Left renal pelvis (tissue), 4 donors: ENCODE measurements at regions not wholly inside any gene's neighbourhood (a gene's known extent, or its start where the extent isn't known, plus 50 kb on each side); places are given as distances from the start of the nearest gene placed in this dataset.
"Not testable (repeated sequence)": the region's sequence is repeated elsewhere in the genome, so short reads cannot be mapped to it uniquely, and the experiment has no call there.

Experiments
- DNase-seq, 4 donors: peaks; one replicate each; pipeline ENCODE4 v3.0.0-alpha.2; 2013; ENCODE audit warnings: low read depth in 4 of 4, low spot score in 3 of 4

DNA sequence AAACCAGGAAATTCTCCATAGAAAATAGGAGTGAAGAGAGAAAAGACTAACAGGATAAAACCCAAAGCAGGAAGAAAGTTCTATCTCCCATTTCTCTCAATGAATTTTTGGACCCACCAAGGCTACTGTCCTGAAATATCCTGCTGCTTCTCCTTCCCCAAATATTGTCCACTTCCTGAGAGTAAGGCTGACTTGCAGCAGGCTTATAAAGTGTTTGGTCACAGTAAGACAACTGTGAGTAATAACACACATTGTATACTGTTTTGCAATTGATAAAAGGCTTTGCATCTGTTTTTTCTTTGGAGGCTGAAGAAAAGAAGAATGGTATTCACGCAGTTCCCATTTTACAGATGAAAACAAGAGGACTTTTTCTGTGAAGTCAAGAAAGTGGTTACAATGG, 52.8 kb downstream of the FOXD4L6 start:
- DNase-seq = not testable (repeated sequence)

DNA sequence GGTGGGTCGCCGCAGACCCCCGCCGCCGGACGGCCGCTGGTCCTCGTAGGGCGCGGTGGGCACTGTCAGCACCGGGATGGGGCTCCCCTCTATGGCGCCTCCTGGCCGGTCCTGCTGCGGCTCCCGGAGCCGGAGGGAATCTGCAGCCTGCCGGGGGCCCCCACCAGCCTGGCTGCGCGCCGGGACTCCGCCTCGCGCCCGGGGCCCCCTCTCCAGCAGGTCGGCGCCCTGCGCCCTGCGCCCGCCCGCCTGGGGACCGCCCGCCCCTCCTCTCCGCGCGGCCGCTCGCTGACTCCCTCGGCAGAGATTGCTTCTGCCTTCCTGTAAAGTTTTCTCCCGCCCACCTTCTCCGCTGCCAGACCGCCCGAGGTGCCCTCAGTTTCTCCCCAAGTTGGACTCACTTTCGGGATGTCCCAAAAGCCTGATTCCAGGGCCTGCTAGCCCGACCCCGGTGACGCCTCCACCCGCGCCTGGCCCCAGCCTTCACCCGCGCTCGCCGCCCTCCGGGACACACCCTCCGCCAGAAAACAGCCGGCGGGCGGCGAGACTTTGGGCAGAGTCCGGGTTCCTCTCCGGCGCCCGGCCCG, 54.0 kb downstream of the FOXD4L6 start:
- not testable (repeated sequence) for DNase-seq

DNA sequence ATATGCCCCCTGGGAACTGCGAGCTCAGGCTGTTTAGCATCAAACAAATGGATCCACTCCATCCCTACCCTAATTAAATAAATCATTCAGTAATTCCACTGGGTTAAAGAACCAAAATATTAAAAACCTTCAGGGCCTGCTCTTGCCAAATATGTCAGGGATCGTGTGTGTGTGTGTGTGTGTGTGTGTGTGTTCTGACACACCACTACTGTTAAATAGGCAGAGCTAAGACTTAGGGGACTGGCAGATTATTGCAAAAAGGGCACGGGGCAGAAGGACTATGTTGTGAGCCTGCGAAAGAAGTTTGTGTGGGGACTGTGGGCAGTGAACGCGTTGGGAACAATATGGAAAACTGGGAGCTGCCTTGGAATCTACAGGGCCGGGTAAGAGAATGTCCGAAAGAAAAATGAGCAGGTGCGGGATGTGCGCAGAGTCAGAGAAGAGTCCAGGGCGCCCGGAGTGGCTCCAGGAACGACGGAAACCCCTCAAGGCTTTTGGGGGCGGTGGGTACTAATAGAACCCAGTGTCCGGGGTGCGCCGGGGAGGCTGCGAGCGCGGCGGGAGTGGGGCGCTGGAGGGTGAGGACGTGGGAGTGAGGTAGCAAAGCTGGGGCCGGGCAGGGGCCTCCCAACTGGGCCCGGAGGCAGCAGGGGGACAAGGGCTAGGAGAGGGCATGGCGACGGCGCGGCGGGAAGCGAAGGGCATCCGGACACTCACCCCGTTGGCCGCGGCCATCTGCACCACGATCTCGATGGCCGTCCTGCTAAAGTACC, 54.8 kb downstream of the FOXD4L6 start:
- not testable (repeated sequence) for DNase-seq

DNA sequence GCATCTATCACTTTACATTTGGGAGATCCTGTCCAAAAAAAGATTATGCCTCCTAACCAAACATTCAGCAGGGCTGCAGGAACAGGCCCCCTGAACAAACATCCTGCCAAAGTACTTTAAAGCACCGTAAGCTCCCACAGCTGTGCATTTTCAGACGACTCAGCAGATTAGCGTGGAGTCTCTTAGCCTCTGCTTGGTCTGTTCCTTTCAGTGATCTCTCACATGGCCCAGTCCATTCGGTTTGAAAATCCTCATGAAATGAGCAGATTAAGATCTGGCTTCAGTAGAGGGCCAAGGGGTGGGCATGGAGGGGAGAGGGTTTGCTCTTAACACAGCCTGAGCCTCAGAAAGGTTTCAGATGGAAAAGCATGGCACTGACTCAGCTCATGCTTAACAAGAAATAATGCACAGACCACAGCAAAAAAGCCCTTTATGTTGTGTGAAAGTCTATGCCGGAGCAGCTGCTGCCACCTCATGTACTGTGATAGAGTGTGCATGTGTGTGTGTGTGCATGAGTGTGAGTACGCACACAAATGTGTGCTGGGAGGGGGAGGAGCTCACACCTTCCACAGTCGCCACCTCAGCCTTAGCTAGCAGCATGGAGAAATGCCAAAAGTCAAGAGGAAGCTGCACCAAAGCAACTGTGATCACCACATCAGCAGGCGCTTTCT, 64.2 kb downstream of the FOXD4L6 start:
- DNase-seq = not testable (repeated sequence)

DNA sequence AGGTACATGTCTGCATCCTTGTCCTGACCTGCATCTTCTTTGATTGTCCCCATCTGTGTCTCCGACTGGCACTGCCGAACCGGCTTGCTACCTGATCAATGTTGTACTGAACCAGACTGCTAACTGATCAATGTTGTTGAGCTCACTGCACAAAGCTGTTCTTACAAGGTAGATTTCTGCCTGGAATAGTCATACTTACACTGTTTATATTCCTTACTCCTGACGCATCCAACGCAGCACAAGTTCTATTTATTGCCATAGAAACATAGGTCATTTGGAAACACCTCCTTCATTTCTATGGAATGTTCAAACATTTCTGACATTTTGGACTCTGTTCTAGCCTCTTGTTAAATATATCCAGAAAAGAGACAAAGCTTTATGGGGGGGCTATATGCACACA, 65.2 kb downstream of the FOXD4L6 start:
- DNase-seq = not testable (repeated sequence)

DNA sequence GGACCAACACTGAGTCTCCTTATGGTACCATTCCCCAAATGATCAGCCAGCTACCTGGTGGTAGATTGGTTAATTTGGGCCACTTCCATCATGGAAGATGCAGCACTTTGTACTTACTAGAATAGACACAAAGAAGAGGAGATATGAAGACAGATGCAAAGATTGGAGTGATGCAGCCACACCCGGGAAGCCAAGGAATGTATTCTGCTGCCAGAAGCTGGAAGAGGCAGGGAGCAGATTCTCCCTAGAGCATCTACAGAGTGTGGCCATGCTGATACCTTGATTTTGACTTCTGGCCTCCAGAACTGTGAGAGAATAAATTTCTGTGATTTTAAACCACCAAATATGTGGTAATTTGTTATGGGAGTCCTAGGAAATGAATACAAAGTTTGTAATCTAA, 68.9 kb downstream of the FOXD4L6 start:
- not testable (repeated sequence) for DNase-seq

DNA sequence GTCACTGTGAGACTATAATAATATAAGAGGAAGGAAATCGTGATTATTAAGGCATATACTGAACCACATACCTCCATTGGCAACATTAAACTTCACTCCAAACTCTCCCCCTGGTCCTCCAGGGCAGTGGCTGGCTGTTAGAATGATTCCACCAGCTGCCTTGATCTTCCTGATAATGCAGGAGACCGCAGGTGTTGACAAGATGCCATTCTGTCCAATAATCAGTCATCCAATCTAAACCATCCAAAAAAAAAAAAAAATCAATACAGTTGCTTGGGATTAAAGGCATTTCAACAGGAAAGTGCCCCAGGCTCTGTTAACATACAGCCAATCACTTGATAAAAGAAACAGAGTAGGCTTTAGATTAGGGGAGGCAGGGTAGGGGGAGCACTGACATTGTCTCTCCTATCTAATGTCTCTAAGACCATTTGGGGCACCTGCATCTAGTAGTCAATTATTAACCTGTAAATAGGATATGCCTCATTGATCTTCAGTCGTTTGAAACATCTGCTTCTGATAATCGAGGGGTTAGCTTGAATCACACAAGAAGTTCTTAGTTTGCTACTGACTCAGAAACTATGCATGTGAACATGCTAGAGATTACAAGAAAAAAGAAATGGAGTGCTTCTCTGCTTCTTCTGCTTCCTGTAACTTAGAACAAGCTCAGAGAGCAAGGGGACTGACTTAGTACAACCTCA, 74.7 kb downstream of the FOXD4L6 start:
- not testable (repeated sequence) for DNase-seq

DNA sequence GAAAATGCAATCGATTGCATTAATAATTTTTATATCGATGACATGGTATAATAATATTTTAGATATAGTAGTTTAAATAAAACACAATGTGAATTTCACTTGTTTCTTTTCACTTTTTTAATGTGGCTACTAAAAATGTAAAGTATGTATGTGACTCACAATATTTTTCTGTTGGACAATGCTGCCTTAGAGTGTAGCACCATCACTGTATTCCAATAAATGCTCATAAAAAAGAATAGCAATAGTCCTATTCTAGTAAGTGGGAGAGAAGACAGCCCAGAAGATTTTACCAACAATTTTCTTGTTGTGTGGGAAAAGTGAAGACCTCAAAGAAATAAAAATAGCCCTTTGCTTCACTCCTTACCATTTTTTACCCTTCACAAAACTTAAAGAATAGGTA, 79.8 kb downstream of the FOXD4L6 start:
- DNase-seq = not testable (repeated sequence)

DNA sequence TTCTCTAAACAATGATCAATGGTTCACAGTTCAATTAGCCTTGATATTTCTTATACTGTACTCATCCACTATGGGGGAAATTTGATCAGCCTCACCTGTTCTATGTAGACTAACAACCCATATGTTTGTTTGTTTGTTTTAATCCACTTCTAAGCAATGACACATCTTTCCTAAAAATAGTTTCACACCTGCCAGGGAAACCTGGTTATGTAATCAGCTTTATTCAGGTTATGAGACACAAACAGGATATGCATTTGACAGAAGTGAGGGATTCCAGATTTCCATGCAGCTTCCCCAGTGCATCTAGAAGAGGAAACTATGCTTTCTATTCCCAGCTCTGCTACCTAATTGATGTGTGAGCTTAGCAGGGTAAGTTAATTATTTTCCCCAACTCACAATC, 80.7 kb downstream of the FOXD4L6 start:
- not testable (repeated sequence) for DNase-seq

DNA sequence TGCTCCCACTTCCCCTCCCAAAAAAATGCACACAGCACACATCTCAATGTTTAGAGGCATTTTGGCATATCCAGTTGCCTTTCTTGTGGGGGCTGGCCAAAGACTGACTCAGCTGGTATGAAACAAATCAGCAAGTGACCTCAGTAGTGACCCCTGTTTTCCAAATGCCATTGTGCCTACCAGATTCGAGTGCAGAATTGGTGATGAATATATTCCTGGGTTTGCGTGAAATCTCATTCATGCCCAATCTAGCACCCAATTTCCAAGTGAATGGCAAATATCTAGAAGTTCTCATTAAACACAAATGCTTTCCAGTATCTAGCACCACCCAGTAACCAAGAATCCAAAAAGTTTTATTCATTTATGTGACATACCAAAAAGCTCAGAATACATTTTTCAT, 83.6 kb downstream of the FOXD4L6 start:
- DNase-seq = not testable (repeated sequence)

DNA sequence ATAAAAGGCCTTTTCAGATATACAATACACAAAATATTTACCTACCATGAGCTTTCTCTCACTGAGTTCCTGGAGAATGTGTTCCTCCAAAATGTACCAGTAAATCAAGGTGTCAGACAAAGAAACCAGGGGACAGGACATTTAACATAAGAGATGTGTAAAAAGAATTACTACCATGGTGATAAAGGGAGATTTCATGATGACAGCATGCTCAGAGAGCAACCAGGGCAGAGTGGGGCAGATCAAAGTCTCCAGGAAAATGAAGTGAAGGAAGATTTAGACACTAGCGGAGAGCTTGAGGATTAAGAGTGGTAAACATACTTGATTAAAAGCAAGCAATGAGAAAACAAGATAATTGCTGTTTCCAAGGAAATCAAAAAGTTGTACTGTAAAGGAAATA, 85.0 kb downstream of the FOXD4L6 start:
- not testable (repeated sequence) for DNase-seq

DNA sequence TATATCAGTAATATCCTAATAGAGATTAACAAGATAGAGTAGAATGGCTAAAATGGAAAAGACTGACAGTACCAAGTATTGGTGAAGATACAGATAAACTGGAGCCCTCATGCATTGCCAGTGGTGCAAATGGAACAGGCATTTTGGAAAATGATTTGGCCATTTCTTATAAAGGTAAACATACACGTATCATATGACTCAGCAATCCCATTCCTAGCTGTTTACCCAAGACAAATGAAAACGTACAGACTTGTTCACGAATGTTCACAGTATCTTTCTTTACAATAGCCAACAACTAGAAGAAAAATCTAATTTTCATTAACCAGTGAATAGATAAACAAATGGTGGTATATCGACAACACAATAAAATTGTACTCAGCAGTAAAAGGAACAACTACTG, 86.4 kb downstream of the FOXD4L6 start:
- DNase-seq = not testable (repeated sequence)

DNA sequence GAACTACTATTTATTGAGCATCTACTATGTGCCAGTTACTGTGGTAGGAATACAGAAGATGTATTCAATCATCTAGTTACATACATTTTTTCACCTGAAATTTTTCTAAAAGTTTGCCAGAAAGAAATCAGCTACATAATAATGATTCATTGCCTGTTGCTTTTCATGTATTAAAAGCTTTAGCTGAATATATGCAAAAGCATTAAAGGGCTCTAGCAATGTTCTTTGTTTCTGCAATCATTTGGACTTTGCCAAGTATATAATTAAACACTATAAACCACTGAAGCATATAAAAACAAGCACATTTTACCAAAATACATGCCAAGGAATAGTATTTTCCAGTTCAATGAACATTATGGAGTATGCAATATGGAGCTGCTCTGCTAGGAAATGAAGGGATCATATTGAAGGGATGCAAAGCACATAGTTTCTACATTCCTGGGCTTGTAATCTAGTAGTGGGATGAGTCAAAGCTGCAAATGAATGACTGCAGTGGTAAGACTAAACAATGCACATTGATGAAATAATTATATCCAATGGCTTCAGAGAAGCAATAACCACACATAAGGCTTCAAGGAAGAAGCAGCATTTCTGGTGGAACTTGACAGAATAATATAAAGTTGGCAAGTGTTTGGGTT, 87.7 kb downstream of the FOXD4L6 start:
- peak in 1 of 4 donors; percentile 1 for DNase-seq

DNA sequence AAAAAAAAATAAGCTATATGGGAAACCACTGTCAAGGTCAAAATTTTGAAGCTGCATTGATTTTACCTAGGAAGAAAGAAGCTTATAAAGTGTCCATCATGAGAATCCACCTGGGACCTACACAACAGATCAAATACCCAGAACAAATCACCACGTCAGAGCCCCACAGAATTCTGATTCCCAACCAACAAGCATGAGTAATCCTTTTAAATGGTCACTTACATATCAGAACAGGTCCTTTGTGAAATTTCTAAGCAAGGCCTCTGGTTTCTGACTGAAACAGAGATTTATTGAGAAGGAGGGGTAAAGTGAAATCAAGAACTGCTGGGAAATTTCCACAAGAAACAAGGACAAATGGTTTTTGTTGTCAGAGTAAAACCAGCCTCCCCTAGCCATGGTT, 93.2 kb downstream of the FOXD4L6 start:
- not testable (repeated sequence) for DNase-seq

DNA sequence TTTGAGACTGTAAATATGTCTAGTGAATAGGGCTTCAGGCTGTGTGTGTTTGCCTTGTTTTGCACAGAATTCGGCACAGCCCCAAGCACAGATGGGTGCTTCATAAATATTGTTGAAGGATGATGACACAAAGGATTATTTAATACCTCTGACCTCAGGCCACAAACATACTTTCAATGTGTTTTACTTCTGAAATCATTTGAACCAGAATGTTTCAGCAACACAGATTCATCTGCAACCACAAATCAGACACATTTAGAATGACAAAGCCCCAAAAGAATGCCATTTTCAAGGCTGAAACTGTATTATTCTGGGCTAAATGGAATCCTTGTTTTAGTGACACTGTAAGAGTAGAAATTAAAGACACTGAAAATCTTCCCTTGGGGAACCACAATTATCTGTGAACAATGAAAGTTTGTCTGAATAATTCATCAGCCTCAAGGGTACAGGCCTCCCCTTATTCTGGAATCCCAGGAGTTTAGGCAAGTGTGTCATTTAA, 93.7 kb downstream of the FOXD4L6 start:
- DNase-seq = not testable (repeated sequence)

DNA sequence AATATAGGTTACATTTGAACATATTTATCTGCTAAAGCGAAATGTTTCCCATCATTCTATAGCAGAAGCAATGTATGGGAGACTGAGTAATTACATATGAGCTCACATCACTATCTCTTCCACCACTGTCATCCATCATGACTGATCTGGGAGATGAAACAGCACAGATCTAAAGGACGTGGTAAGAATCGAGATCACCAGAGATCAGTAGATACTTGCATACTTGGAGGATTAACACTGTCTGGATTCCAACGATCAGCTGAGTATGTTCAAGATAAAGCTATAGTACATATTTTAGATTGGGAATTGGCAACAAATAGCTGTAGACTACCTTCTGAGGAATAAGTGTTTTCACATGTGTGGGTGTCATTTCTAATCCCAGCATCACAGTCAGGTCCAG, 94.6 kb downstream of the FOXD4L6 start:
- DNase-seq = not testable (repeated sequence)

DNA sequence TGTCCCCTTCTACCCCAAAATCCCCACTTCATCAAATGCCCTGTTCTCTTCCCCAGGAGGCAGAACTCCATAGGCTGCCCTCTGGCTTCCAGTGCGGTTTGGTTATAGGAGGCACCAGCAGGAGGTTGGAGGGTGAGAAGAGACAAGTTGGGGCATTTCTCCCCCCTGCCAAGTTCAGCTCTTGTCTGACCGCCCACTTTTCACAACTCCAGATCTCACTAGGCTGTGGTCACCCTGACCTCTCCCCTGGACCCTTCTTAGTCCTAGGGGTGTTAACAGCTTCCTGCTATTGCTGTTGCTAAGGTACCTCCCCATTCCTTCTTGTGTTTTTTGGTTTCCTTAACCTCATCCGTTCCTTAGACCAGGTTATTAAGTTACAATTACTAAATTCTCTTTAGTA, 95.1 kb downstream of the FOXD4L6 start:
- not testable (repeated sequence) for DNase-seq

DNA sequence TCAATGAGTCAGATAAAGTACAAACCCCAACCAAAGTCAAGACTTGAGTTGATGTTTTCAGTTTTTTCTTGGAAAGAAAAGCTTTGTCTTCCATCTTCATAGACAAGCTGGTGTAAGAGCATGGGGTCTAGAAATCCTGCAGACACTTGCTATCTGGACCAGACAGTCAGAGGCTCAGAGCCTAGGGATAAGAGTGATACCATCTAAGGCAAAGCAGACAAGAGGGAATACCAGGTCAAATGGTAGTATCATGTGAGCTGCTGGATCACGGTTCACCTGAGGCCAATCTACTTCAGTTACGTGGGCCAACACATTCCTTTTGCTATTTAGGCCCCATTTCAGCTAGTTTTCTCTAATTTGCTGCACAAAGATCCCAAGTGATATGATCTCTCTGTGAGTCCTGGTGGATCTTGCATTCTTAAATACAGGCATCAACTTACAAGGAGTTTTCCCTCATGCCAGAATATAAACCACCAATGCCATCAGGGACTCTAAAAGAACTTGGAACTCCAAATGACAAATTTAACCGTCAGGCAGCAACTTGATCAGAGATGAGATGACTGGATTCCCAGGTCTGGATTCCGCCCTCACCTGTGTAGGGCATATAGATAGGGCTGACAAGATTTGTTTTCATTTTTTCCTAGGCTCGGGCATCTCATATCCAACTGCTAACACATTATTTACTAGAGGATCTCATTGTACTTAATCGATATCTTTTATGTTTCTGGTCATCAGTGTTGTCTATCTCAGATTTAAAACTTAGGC, 101.4 kb downstream of the FOXD4L6 start:
- not testable (repeated sequence) for DNase-seq

DNA sequence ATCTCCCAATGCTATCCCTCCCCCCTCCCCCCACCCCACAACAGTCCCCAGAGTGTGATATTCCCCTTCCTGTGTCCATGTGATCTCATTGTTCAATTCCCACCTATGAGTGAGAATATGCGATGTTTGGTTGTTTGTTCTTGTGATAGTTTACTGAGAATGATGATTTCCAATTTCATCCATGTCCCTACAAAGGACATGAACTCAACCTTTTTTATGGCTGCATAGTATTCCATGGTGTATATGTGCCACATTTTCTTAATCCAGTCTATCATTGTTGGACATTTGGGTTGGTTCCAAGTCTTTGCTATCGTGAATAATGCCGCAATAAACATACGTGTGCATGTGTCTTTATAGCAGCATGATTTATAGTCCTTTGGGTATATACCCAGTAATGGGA, 106.1 kb downstream of the FOXD4L6 start:
- not testable (repeated sequence) for DNase-seq
